Prostate gland (tissue), 2 donors: ENCODE measurements at regions not wholly inside any gene's neighbourhood (a gene's known extent, or its start where the extent isn't known, plus 50 kb on each side); places are given as distances from the start of the nearest gene placed in this dataset.

Experiments
- POLR2A ChIP-seq: fragments of 450-650 bp; IDR thresholded peaks from one replicate; pipeline ENCODE4 v1.6.1; 2016; ENCODE audit warnings: antibody characterized with exemption, mild to moderate bottlenecking
- TF ChIP-seq, protein P1 (sequence below), 4 experiments: fragments of 200-600 bp in 2 of 4; fragments of 450-650 bp in 2 of 4; sonication (generic) in 2 of 4; IDR thresholded peaks; 1 replicate in 3 of 4; 2 replicates in 1 of 4; pipeline ENCODE4 v1.5.1; 2016 to 2019; ENCODE audit warnings: antibody characterized with exemption in 4 of 4, mild to moderate bottlenecking in 2 of 4, moderate library complexity in 2 of 4

DNA sequence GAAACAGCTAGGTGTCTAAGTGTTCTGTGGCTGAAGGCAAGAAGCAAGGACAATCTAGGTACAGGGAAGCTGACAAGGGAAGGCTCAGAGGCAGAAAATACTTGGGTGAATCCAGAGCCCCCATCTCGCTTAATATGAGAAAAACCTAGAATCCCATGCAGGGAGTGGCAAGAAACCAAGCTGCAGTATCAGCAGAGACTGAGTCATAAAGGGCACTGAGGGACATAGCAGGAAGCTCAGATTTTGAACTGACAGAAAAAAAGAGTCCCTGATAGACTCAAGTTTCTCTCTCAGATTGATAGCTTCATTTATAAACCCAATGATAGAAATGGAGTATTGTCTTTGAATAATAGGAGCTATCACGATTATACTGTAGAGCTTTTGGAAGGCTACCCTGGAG lies 77.3 kb upstream of the KCNJ15 start:
- no peak for TF ChIP-seq POLR2A
- TF ChIP-seq, protein P1, sequence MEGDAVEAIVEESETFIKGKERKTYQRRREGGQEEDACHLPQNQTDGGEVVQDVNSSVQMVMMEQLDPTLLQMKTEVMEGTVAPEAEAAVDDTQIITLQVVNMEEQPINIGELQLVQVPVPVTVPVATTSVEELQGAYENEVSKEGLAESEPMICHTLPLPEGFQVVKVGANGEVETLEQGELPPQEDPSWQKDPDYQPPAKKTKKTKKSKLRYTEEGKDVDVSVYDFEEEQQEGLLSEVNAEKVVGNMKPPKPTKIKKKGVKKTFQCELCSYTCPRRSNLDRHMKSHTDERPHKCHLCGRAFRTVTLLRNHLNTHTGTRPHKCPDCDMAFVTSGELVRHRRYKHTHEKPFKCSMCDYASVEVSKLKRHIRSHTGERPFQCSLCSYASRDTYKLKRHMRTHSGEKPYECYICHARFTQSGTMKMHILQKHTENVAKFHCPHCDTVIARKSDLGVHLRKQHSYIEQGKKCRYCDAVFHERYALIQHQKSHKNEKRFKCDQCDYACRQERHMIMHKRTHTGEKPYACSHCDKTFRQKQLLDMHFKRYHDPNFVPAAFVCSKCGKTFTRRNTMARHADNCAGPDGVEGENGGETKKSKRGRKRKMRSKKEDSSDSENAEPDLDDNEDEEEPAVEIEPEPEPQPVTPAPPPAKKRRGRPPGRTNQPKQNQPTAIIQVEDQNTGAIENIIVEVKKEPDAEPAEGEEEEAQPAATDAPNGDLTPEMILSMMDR (IDR thresholded peaks at IDR 0.05): no peak
